BLaER1 treated with 17β-estradiol and CSF1 and Interleukin-3, amounts not matched to agents 10 nM and 100 nM (cell line): ENCODE measurements at regions not wholly inside any gene's neighbourhood (a gene's known extent, or its start where the extent isn't known, plus 50 kb on each side); places are given as distances from the start of the nearest gene placed in this dataset.

Experiments used
- H3K27ac ChIP-seq, 11 experiments: shearing (Covaris generic); formaldehyde crosslinking; 2 replicates each; pipeline ENCODE4 v1.8.1; 2022
- H3K27me3 ChIP-seq, 11 experiments: shearing (Covaris generic); formaldehyde crosslinking; 2 replicates each; pipeline ENCODE4 v1.8.1; 2022
- H3K36me3 ChIP-seq, 11 experiments: shearing (Covaris generic); formaldehyde crosslinking; 2 replicates each; pipeline ENCODE4 v1.8.1; 2022
- H3K4me1 ChIP-seq, 10 experiments: shearing (Covaris generic); formaldehyde crosslinking; 2 replicates each; pipeline ENCODE4 v1.8.1; 2022
- H3K4me2 ChIP-seq, 11 experiments: shearing (Covaris generic); formaldehyde crosslinking; 2 replicates each; pipeline ENCODE4 v1.8.1; 2022
- H3K4me3 ChIP-seq, 10 experiments: shearing (Covaris generic); formaldehyde crosslinking; 2 replicates each; pipeline ENCODE4 v1.8.1; 2022
- H3K9ac ChIP-seq, 11 experiments: shearing (Covaris generic); formaldehyde crosslinking; 2 replicates each; pipeline ENCODE4 v1.8.1; 2022
- H3K9me3 ChIP-seq, 11 experiments: shearing (Covaris generic); formaldehyde crosslinking; replicated peaks in 1 of 11; 2 replicates each; pipeline ENCODE4 v1.8.1; 2022
- H4K20me1 ChIP-seq, 11 experiments: shearing (Covaris generic); formaldehyde crosslinking; 2 replicates each; pipeline ENCODE4 v1.8.1; 2022
- Cebpa-rat ChIP-seq, 11 experiments: shearing (Covaris generic); IDR thresholded peaks; 2 replicates each; pipeline ENCODE4 v1.8.1; 2022

DNA sequence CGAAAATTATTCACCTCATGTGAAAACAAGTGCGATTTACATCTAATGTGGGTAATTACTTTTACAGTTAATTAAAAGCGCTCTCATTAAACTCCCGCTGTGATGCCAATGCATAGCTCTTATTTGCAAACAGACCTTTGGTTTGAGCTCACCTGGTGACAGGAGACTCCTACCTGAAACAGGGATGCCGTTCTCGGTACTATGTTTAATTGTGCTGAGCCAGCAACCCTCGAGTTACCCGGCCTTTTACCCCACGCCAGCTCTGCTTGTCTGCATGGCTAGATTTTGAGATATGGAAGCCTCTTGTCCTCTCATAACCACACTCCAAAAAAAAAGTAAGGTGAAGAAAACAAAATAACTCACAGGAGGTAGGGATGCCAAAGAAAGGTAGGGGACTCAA is 690.4 kb upstream of the RBFOX1 start:
- Histone ChIP-seq H3K36me3 (no peaks in the 10 kb centered on the region), H3K4me1 (no peaks in the 10 kb centered on the region), H3K27me3 (peaks cover 0 to 21% (median 17%) of the 10 kb centered on the region in 11 experiments; a peak in 14 of 22 replicates), H3K4me2 (no peak overlapping the region), H3K9me3 (no peaks in the 10 kb centered on the region), H3K4me3 (no peak overlapping the region), H3K9ac (no peak overlapping the region), H4K20me1 (no peaks in the 10 kb centered on the region), H3K27ac (no peak overlapping the region)
- no peak for TF ChIP-seq Cebpa-rat (IDR thresholded peaks at IDR 0.05)

DNA sequence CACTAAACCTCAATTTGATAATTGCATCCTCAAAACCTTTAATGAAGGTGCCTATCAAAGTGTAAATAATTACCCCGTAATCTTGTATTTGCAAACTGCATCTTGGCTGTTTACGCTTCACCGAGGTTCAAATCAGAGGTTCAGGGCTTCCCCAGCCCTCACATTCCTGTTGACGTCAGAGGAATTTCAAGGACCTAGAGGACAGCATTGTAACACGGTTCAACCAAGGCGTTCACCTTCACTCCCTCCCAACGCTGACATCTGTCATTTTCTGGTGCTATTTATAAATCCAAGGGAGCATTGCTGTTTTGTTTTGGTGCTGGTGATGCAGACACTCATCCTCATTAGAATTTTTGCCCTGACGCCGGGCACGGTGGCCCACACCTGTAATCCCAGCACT is 691.6 kb upstream of the RBFOX1 start:
- TF ChIP-seq Cebpa-rat (IDR thresholded peaks at IDR 0.05): no peak
- Histone ChIP-seq H3K27me3 (peaks cover 0 to 21% (median 17%) of the 10 kb centered on the region in 11 experiments; a peak in 14 of 22 replicates), H3K9me3 (no peaks in the 10 kb centered on the region), H3K4me3 (no peak overlapping the region), H3K36me3 (no peaks in the 10 kb centered on the region), H3K27ac (no peak overlapping the region), H4K20me1 (no peaks in the 10 kb centered on the region), H3K4me1 (no peaks in the 10 kb centered on the region), H3K9ac (no peak overlapping the region), H3K4me2 (no peak overlapping the region)

DNA sequence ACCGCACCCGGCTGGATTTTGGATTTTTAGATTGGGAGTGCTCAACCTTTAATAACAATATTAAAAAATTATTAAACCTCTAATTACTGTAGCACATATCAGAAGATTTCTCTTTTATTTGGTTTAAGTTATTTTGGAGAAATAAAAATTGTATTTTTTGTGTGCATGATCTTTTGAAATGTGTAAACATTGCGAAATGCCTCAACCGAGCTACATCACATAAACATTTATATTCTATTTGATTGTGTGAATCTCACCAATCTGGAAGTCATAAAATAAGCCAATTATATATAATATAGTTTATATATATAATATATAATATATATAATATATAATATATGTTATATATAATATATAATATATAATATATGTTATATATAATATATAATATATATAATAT is 696.2 kb upstream of the RBFOX1 start:
- Histone ChIP-seq H3K9ac (no peak overlapping the region), H4K20me1 (no peaks in the 10 kb centered on the region), H3K27ac (no peak overlapping the region), H3K9me3 (no peaks in the 10 kb centered on the region), H3K27me3 (peaks cover 0 to 6% (median 3%) of the 10 kb centered on the region in 11 experiments; a peak in 6 of 22 replicates), H3K4me2 (no peak overlapping the region), H3K4me3 (no peak overlapping the region), H3K36me3 (no peaks in the 10 kb centered on the region), H3K4me1 (no peaks in the 10 kb centered on the region)
- TF ChIP-seq Cebpa-rat (IDR thresholded peaks at IDR 0.05): no peak

DNA sequence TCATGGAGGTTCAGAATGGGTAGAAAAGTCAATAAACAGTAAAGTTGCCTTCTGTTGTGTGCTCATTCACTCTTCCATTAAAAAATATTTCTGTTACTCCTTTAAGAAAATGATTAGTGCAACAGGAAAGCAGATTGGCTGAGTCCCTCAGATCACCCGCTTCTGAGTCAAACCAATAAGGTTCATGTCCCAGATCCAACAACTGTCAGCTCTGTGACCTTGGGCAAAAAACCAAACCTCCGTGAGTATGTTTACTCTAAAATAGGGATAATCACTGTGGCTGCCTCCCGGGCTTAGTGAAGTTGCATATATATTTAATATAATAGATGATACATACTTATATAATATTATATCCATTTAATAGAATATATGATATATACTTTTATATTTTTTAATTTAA is 698.5 kb upstream of the RBFOX1 start:
- Histone ChIP-seq H3K36me3 (no peaks in the 10 kb centered on the region), H3K9me3 (no peaks in the 10 kb centered on the region), H3K27me3 (no peaks in the 10 kb centered on the region), H3K4me3 (no peak overlapping the region), H3K4me2 (no peak overlapping the region), H3K4me1 (no peaks in the 10 kb centered on the region), H3K27ac (no peak overlapping the region), H4K20me1 (no peaks in the 10 kb centered on the region), H3K9ac (no peak overlapping the region)
- TF ChIP-seq Cebpa-rat (IDR thresholded peaks at IDR 0.05): no peak

DNA sequence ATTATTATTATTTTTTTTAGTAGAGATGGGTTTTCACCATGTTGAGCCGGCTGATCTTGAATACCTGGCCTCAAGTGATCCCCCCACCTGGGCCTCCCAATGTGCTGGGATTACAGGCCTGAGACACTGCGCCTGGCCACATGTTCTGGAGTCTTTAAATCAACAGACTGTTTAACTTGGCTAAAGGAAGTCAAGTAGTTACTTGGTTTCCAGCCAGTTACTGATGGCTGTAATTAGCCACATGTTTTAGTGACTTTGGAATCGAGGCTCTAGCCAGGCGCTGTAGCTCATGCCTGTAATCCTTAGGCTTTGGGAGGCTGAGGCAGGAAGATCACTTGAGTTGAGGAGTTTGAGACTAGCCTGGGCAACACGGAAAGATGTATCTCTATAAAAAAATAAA is 699.2 kb upstream of the RBFOX1 start:
- Histone ChIP-seq H3K9ac (no peak overlapping the region), H3K4me1 (no peaks in the 10 kb centered on the region), H3K27me3 (no peaks in the 10 kb centered on the region), H3K4me2 (no peak overlapping the region), H3K36me3 (no peaks in the 10 kb centered on the region), H3K9me3 (no peaks in the 10 kb centered on the region), H3K27ac (no peak overlapping the region), H3K4me3 (no peak overlapping the region), H4K20me1 (no peaks in the 10 kb centered on the region)
- TF ChIP-seq Cebpa-rat (IDR thresholded peaks at IDR 0.05): no peak

DNA sequence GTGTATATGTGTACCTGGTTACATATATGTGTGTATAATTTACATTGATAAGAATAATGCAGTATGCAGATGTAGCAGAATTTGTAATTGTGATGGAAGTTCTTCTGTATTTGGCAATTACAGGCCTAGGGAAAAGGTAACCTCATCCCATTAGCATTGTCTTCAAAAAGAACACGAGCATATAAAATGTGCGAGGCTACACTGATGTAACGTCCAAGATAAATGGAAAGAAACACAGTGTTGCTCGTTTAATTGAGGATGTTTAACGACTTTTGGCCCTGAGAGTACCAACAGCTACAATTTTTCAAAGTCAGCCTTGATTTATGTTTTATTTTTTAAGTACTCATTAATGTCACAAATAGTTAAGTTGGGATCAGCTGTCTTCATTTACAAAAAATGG is 703.5 kb upstream of the RBFOX1 start:
- H3K4me3 ChIP-seq: no peak overlapping the region
- no peaks in the 10 kb centered on the region for H3K9me3 ChIP-seq
- no peaks in the 10 kb centered on the region for H3K36me3 ChIP-seq
- no peak overlapping the region for H3K9ac ChIP-seq
- H3K27ac ChIP-seq: no peak overlapping the region
- no peaks in the 10 kb centered on the region for H4K20me1 ChIP-seq
- H3K4me1 ChIP-seq: no peaks in the 10 kb centered on the region
- no peaks in the 10 kb centered on the region for H3K27me3 ChIP-seq
- H3K4me2 ChIP-seq: no peak overlapping the region
- TF ChIP-seq Cebpa-rat (IDR thresholded peaks at IDR 0.05): no peak

DNA sequence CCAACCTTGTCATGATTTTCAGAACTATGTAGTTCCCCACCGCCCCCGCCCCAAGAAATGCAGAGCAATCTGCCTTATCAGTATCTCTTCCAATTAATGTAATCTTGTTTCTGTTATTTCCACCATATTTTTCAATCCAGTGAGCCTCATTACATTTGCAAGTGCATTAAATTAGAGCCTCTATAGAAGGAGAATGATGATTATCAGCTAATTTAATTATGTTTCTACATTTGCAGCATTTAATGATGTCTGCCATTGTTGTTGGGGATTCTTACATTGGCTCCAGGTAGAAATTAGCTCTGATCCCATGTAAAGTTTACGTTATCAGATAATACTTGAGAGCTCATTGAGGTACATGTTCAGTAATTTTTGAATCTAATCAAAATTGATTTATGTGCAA is 707.0 kb upstream of the RBFOX1 start:
- no peaks in the 10 kb centered on the region for H4K20me1 ChIP-seq
- TF ChIP-seq Cebpa-rat (IDR thresholded peaks at IDR 0.05): no peak

DNA sequence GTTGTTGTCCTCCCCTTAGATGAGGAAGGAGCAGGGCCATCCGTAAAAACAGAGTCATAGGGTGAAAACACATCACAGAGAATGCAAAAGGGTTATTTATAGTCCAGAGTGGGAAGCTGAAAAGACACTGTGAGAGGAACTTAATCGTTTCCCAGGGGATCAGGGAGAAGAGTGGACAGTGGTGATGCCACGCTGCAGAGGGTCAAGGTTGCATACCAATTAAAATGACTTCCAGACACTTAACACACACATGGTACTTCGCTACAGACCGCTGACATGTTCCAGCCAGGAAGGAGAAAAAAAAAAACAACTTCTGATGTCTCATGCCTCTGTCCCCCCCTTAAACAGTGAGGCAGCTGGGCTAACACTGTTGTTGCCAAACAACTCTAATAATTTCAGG is 713.8 kb upstream of the RBFOX1 start:
- Histone ChIP-seq H3K27ac (no peak overlapping the region), H3K9ac (no peak overlapping the region), H3K27me3 (no peaks in the 10 kb centered on the region), H3K4me3 (no peak overlapping the region), H4K20me1 (no peaks in the 10 kb centered on the region), H3K4me1 (0 out of 20 replicates have a peak, but pooled peaks cover 0 to 5% (median 0%) of the 10 kb centered on the region in 10 experiments), H3K9me3 (peaks cover 0 to 10% (median 5%) of the 10 kb centered on the region in 11 experiments; a peak in 10 of 22 replicates), H3K36me3 (no peaks in the 10 kb centered on the region), H3K4me2 (no peak overlapping the region)
- TF ChIP-seq Cebpa-rat (IDR thresholded peaks at IDR 0.05): no peak

More for the DNA sequence above, 707.0 kb upstream of the RBFOX1 start:
- H3K4me3 ChIP-seq: no peak overlapping the region
- no peaks in the 10 kb centered on the region for H3K4me1 ChIP-seq
- H3K4me2 ChIP-seq: no peak overlapping the region
- H3K9me3 ChIP-seq: peaks cover 0 to 7% (median 4%) of the 10 kb centered on the region in 11 experiments; a peak in 8 of 22 replicates
- H3K27ac ChIP-seq: no peak overlapping the region
- H3K27me3 ChIP-seq: no peaks in the 10 kb centered on the region
- no peaks in the 10 kb centered on the region for H3K36me3 ChIP-seq
- no peak overlapping the region for H3K9ac ChIP-seq

DNA sequence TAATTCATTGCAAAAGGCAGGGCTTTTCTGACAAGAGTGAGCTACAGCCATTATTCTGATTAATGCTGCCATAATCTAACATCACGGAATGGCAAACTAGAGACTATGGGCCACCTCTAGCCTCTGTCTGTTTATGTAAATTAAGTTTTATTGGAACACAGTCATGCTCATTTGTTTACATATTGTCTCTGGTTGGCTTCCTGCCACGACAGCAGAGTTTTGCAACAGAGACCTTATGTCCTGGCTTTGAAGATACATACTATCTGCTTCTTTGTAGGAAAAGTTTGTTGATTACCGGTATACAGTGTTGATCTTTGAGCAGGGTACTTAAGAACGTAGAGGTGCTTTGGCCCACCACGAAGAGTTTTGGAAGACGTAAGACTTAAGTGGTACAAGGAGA is 715.9 kb upstream of the RBFOX1 start:
- no peak for TF ChIP-seq Cebpa-rat (IDR thresholded peaks at IDR 0.05)
- Histone ChIP-seq H3K27me3 (no peaks in the 10 kb centered on the region), H3K9me3 (peaks cover 0 to 10% (median 5%) of the 10 kb centered on the region in 11 experiments; a peak in 10 of 22 replicates), H3K27ac (no peak overlapping the region), H3K4me3 (no peak overlapping the region), H3K36me3 (no peaks in the 10 kb centered on the region), H3K4me2 (no peak overlapping the region), H3K9ac (no peak overlapping the region), H4K20me1 (no peaks in the 10 kb centered on the region), H3K4me1 (0 out of 20 replicates have a peak, but pooled peaks cover 0 to 5% (median 0%) of the 10 kb centered on the region in 10 experiments)

DNA sequence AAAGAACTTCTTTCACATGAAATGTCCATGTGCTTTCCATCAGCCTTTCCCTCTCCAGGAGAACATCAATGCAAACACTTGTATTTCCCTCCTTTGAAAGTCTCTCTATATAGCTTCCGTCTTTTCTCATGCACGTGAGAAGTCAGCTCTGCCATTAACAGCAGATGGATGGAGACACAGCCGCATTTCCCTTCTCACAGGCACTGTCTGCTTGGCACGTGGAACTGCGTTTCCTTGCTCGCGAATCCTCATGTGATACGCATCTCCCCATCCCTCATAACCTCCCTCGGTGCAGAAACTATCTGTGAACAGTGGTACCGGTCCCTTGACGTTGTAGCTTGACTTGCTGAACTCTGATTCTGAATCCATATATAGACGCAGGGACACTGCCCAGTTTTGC is 717.0 kb upstream of the RBFOX1 start:
- no peaks in the 10 kb centered on the region for H3K36me3 ChIP-seq

More for the DNA sequence above, 717.0 kb upstream of the RBFOX1 start:
- Histone ChIP-seq H3K4me1 (0 out of 20 replicates have a peak, but pooled peaks cover 0 to 5% (median 0%) of the 10 kb centered on the region in 10 experiments), H3K27me3 (no peaks in the 10 kb centered on the region), H4K20me1 (no peaks in the 10 kb centered on the region), H3K9ac (no peak overlapping the region), H3K4me3 (no peak overlapping the region), H3K27ac (no peak overlapping the region), H3K9me3 (peaks cover 0 to 8% (median 2%) of the 10 kb centered on the region in 11 experiments; a peak in 7 of 22 replicates), H3K4me2 (no peak overlapping the region)
- TF ChIP-seq Cebpa-rat (IDR thresholded peaks at IDR 0.05): no peak
